PC-9 (cell line): ENCODE measurements at regions not wholly inside any gene's neighbourhood (a gene's known extent, or its start where the extent isn't known, plus 50 kb on each side); places are given as distances from the start of the nearest gene placed in this dataset.

Experiments used
- EZH2 ChIP-seq: fragments of 200-600 bp; sonication (generic); IDR thresholded peaks from 2 replicates; pipeline ENCODE4 v1.8.0; 2017; ENCODE audit warnings: antibody characterized with exemption, low read depth
- TF ChIP-seq, protein P1 (sequence below): fragments of 200-600 bp; sonication (generic); conservative IDR thresholded peaks from 2 replicates; pipeline ENCODE4 v1.6.1; 2017; ENCODE audit warnings: mixed run types, antibody characterized with exemption, mild to moderate bottlenecking, moderate library complexity

DNA sequence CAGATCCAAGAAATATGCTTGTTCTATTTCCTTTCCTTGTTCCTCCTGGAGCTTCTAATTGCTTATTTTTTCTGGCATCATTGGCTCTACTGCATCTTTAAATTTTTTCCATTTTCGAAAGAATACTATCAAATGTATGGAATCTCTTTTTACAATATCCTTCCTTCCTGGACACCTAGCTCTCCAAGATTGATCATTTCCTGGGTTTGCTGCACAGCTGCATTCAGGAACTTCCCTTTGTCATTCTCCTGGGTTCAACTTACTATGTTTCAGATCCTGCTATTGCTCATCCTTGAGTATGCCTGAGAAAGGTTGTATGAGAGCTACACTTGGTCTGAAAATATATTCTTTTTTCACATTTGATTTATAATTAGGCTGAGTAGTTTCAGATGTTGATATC, 73.7 kb upstream of the ERCC6L2 start:
- TF ChIP-seq, protein P1, sequence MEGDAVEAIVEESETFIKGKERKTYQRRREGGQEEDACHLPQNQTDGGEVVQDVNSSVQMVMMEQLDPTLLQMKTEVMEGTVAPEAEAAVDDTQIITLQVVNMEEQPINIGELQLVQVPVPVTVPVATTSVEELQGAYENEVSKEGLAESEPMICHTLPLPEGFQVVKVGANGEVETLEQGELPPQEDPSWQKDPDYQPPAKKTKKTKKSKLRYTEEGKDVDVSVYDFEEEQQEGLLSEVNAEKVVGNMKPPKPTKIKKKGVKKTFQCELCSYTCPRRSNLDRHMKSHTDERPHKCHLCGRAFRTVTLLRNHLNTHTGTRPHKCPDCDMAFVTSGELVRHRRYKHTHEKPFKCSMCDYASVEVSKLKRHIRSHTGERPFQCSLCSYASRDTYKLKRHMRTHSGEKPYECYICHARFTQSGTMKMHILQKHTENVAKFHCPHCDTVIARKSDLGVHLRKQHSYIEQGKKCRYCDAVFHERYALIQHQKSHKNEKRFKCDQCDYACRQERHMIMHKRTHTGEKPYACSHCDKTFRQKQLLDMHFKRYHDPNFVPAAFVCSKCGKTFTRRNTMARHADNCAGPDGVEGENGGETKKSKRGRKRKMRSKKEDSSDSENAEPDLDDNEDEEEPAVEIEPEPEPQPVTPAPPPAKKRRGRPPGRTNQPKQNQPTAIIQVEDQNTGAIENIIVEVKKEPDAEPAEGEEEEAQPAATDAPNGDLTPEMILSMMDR = no peak
- TF ChIP-seq EZH2 = no peak
